Kidney (tissue), 13 donors: ENCODE measurements at regions not wholly inside any gene's neighbourhood (a gene's known extent, or its start where the extent isn't known, plus 50 kb on each side); places are given as distances from the start of the nearest gene placed in this dataset.
A peak's percentile ranks its signal among the peaks of the same experiment; 100 is the strongest.

Source experiments
- DNase-seq, 5 donors: peaks; one replicate each; pipeline ENCODE4 v3.0.0-alpha.2; 2013 to 2020
- FAIRE-seq: peaks from 2 replicates; lab custom pipeline; 2012; peaks lifted over from hg19 to GRCh38; lab: Jason Lieb, UNC
- H3K27ac ChIP-seq, 2 donors: one replicate each; pipeline ENCODE4 v1.7.0; 2013; ENCODE audit warnings: low read depth in 2 of 2, low read length in 2 of 2, inconsistent platforms in 1 of 2
- H3K27me3 ChIP-seq: one replicate; pipeline ENCODE4 v1.7.1; 2013; ENCODE audit warnings: low read length, inconsistent platforms; ENCODE audit not compliant: control insufficient read depth, insufficient read depth
- H3K36me3 ChIP-seq, 3 donors: one replicate each; pipeline versions ENCODE4 v1.7.0 to v1.7.1; 2013; ENCODE audit warnings: low read length in 3 of 3, control low read depth in 1 of 3, inconsistent platforms in 1 of 3; ENCODE audit not compliant: insufficient read depth in 3 of 3, control insufficient read depth in 2 of 3
- H3K4me1 ChIP-seq, 3 donors: one replicate each; pipeline versions ENCODE4 v1.7.0 to v1.7.1; 2013; ENCODE audit warnings: low read length in 3 of 3, inconsistent platforms in 1 of 3, low read depth in 1 of 3; ENCODE audit not compliant: control insufficient read depth in 2 of 3, insufficient read depth in 2 of 3
- H3K4me3 ChIP-seq, 3 donors: one replicate each; pipeline versions ENCODE4 v1.7.0 to v1.8.1; 2013; ENCODE audit warnings: low read length in 3 of 3, control low read depth in 1 of 3, inconsistent platforms in 1 of 3
- H3K9ac ChIP-seq, 3 donors: one replicate each; pipeline versions ENCODE4 v1.7.0 to v1.7.1; 2013; ENCODE audit warnings: low read length in 3 of 3, control low read depth in 1 of 3, inconsistent platforms in 1 of 3
- H3K9me3 ChIP-seq, 3 donors: one replicate each; pipeline versions ENCODE4 v1.7.0 to v1.7.1; 2013; ENCODE audit warnings: low read length in 3 of 3, control low read depth in 1 of 3, inconsistent platforms in 1 of 3; ENCODE audit not compliant: control insufficient read depth in 2 of 3, insufficient read depth in 1 of 3
- CTCF ChIP-seq: IDR thresholded peaks from 3 replicates; pipeline ENCODE4 v1.5.1; 2012; ENCODE audit warnings: mild to moderate bottlenecking, moderate library complexity, borderline replicate concordance; ENCODE audit not compliant: insufficient read depth; ENCODE audit errors: extremely low read depth
- intact Hi-C: fragments of 100-400 bp; cut with DNase I; formaldehyde crosslinking; loops from one replicate; pipeline ENCODE4 v1.11.1; 2022
- donor health status: control.
- donor health status: control.
- donor health status: control.
- donor health status: control.
- donor health status: control.
- donor health status: DM: yes; HTN: yes; CAD: no.
- donor health status: Normal renal cell carcinoma (clear cell type).

GRCh38 chr2:65541773-65542172 lies 109.4 kb upstream of the SPRED2 start:
- no peak overlapping the region for H3K4me3 ChIP-seq
- intact Hi-C loops, result no loop called here
- no peaks in the 10 kb centered on the region for H3K9me3 ChIP-seq
- no peak overlapping the region for H3K9ac ChIP-seq
- FAIRE-seq, result no peak
- H3K27ac ChIP-seq, result no peak overlapping the region
- no peak for TF ChIP-seq CTCF
- H3K4me1 ChIP-seq, result peaks cover 0 to 12% (median 6%) of the 10 kb centered on the region in 3 donors
- no peaks in the 10 kb centered on the region for H3K27me3 ChIP-seq
- DNase-seq, result no peak
- no peaks in the 10 kb centered on the region for H3K36me3 ChIP-seq

- Histone ChIP-seq H3K9me3 (no peaks in the 10 kb centered on the region), H3K4me1 (no peaks in the 10 kb centered on the region), H3K27ac (no peak overlapping the region), H3K27me3 (no peaks in the 10 kb centered on the region), H3K9ac (no peak overlapping the region), H3K36me3 (no peaks in the 10 kb centered on the region), H3K4me3 (no peak overlapping the region)
- no peak for TF ChIP-seq CTCF
- DNase-seq (peak in 1 of 5 donors; percentile 65), FAIRE-seq (no peak)
- intact Hi-C loops, result no loop called here
Observed at GRCh38 chr2:65539633-65540032, 107.2 kb upstream of the SPRED2 start.

- H3K27ac ChIP-seq, result no peak overlapping the region
- FAIRE-seq (no peak), DNase-seq (no peak)
Observed at GRCh38 chr2:65537651-65538385, 105.4 kb upstream of the SPRED2 start.

More at GRCh38 chr2:65537651-65538385, 105.4 kb upstream of the SPRED2 start:
- intact Hi-C loops, result no loop called here
- no peaks in the 10 kb centered on the region for H3K36me3 ChIP-seq
- H3K9ac ChIP-seq, result no peak overlapping the region
- H3K4me3 ChIP-seq, result no peak overlapping the region
- no peaks in the 10 kb centered on the region for H3K27me3 ChIP-seq
- H3K4me1 ChIP-seq, result no peaks in the 10 kb centered on the region
- H3K9me3 ChIP-seq, result no peaks in the 10 kb centered on the region
- no peak for TF ChIP-seq CTCF
